ENCODE measurements at regions not wholly inside any gene's neighbourhood (a gene's known extent, or its start where the extent isn't known, plus 50 kb on each side); places are given as distances from the start of the nearest gene placed in this dataset.

DNA sequence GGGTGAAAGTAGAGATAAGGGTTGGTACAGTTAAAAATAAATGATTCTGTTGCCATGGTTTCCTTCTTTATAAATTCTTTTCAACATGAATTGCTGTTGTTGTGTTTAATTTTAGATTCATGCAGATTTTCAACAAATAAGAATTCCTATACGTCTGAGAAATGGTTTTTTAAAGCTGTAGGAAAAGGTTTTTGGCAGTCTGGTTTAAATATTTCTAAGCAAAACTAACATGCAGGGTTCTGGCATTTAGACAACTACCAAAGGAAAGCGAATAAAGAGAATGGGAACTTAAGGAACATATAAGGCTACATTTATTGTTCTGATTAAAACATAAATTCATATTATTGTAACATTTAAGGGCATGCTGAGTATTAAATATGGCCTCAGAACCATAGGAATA is 203.0 kb upstream of the MIR17HG start:
- no peaks in the 10 kb centered on the region for H3K9me3 ChIP-seq
- no peaks in the 10 kb centered on the region for H3K27me3 ChIP-seq
- peaks cover 0 to 10% of the 10 kb centered on the region in 2 donors for H3K4me1 ChIP-seq
- no peaks in the 10 kb centered on the region for H3K36me3 ChIP-seq
- no peak overlapping the region for H3K27ac ChIP-seq
- TF ChIP-seq, protein P1, sequence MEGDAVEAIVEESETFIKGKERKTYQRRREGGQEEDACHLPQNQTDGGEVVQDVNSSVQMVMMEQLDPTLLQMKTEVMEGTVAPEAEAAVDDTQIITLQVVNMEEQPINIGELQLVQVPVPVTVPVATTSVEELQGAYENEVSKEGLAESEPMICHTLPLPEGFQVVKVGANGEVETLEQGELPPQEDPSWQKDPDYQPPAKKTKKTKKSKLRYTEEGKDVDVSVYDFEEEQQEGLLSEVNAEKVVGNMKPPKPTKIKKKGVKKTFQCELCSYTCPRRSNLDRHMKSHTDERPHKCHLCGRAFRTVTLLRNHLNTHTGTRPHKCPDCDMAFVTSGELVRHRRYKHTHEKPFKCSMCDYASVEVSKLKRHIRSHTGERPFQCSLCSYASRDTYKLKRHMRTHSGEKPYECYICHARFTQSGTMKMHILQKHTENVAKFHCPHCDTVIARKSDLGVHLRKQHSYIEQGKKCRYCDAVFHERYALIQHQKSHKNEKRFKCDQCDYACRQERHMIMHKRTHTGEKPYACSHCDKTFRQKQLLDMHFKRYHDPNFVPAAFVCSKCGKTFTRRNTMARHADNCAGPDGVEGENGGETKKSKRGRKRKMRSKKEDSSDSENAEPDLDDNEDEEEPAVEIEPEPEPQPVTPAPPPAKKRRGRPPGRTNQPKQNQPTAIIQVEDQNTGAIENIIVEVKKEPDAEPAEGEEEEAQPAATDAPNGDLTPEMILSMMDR (IDR thresholded peaks at IDR 0.05): no peak
- no peak for DNase-seq (ENCODE audit: low spot score)
- no peak overlapping the region for H3K4me3 ChIP-seq

DNA sequence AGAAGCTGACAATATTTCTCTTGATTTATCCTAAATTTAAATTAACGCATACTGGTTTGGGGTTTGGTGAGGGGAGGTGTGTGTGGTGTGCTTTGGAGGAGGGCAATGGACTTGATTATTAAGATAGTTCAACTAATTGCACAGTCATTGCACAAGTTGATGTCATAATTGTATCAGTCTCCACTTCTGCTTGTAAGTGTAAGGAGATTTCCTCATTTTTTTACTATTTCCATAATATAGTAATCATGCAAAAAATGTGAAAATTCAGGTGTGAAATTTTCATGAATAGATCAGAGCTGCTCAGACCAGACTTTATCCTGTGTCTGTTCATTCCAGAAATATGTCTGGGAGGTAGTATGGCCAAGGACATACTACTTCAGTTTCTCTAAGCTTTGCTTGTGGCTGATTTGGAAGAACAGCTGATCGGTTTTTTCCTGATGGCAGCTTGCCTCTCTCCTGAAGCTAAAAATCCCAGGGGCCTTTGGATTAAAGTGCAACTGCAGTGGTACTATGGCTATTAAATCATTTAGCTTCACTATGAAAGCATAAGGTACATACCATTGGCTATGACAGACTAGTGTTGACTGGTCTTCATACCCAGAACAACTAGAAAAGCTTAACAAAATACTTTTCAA is 201.8 kb upstream of the MIR17HG start:
- no peaks in the 10 kb centered on the region for H3K36me3 ChIP-seq
- no peaks in the 10 kb centered on the region for H3K9me3 ChIP-seq
- no peak for DNase-seq (ENCODE audit: low spot score)
- TF ChIP-seq, protein P1 (IDR thresholded peaks at IDR 0.05): no peak
- peaks cover 0 to 10% of the 10 kb centered on the region in 2 donors for H3K4me1 ChIP-seq
- no peak overlapping the region for H3K27ac ChIP-seq
- no peak overlapping the region for H3K4me3 ChIP-seq
- no peaks in the 10 kb centered on the region for H3K27me3 ChIP-seq

DNA sequence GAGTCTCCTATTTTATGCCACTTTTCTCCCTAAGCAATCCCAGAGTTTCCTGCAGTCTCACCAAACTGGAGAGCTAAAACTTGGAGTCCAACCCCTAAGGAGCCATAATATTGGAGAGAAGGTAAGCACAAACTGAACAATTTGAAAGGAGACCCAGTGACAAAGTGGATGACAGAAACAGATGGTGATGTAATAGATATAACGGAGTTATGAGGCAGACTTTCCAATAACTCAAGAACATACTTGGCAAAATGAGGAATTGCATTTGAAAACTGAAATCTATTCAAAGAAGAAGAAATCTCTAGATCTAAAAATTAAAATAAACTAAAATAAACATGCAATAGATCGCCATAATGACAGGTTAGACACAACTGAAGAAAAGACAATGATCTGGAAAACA is 200.9 kb upstream of the MIR17HG start:
- peaks cover 0 to 10% of the 10 kb centered on the region in 2 donors for H3K4me1 ChIP-seq
- H3K9me3 ChIP-seq: no peaks in the 10 kb centered on the region
- no peak overlapping the region for H3K27ac ChIP-seq
- no peak for DNase-seq (ENCODE audit: low spot score)
- H3K36me3 ChIP-seq: no peaks in the 10 kb centered on the region
- no peak overlapping the region for H3K4me3 ChIP-seq
- TF ChIP-seq, protein P1 (IDR thresholded peaks at IDR 0.05): no peak
- no peaks in the 10 kb centered on the region for H3K27me3 ChIP-seq

- no peak for DNase-seq (ENCODE audit: low spot score)
- Histone ChIP-seq H3K27me3 (no peaks in the 10 kb centered on the region), H3K36me3 (no peaks in the 10 kb centered on the region), H3K4me3 (no peak overlapping the region), H3K9me3 (no peaks in the 10 kb centered on the region), H3K4me1 (peaks cover 0 to 10% of the 10 kb centered on the region in 2 donors), H3K27ac (no peak overlapping the region)
- TF ChIP-seq, protein P1 (IDR thresholded peaks at IDR 0.05): no peak
Observed at GRCh38 chr13:91148098-91148497, 199.4 kb upstream of the MIR17HG start.

DNA sequence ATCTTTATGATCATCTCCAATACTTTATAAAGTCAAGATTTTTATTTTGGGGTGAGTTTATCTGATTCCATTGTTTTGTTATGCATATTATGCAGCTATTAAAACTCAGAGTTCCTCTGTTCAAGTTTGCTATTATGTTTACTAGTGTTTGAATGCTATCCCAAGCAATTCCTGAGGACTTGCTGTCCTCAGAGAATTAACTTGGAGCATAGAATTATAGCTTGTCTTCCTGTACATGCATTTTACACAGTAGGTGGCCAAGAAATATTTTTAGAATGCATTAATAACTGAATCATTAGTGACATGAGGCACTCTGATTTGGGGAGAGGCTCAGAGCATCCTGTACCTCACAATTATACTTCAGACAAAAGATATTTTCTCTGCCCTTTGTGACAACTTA is 195.6 kb upstream of the MIR17HG start:
- Histone ChIP-seq H3K36me3 (no peaks in the 10 kb centered on the region), H3K4me3 (no peak overlapping the region), H3K4me1 (no peaks in the 10 kb centered on the region), H3K27me3 (no peaks in the 10 kb centered on the region), H3K27ac (no peak overlapping the region), H3K9me3 (no peaks in the 10 kb centered on the region)
- TF ChIP-seq, protein P1 (IDR thresholded peaks at IDR 0.05): no peak
- DNase-seq (ENCODE audit: low spot score): no peak

GRCh38 chr13:91153372-91153771 is 194.1 kb upstream of the MIR17HG start:
- TF ChIP-seq, protein P1 (IDR thresholded peaks at IDR 0.05): no peak
- Histone ChIP-seq H3K9me3 (no peaks in the 10 kb centered on the region), H3K4me3 (no peak overlapping the region), H3K4me1 (no peaks in the 10 kb centered on the region), H3K27ac (no peak overlapping the region), H3K27me3 (no peaks in the 10 kb centered on the region), H3K36me3 (no peaks in the 10 kb centered on the region)
- no peak for DNase-seq (ENCODE audit: low spot score)

All from right atrium auricular region (tissue), 2 donors.